Effector memory CD8-positive, alpha-beta T cell (primary cell): ENCODE measurements at regions not wholly inside any gene's neighbourhood (a gene's known extent, or its start where the extent isn't known, plus 50 kb on each side); places are given as distances from the start of the nearest gene placed in this dataset.

ENCODE experiments used
- ATAC-seq: fragments of 150-1000 bp; cut with Tn5 transposase; replicated peaks from 2 replicates; pipeline ENCODE4 v1.10.0; 2021; ENCODE audit warnings: mild to moderate bottlenecking, moderate library complexity
- DNase-seq, 3 experiments: peaks; one replicate each; pipeline ENCODE4 v3.0.0; 2021
- H3K27ac Mint-ChIP-seq, 2 donors: one replicate each; pipeline ENCODE4 v1.8.0; 2022; ENCODE audit warnings: mild to moderate bottlenecking in 2 of 2, mixed read lengths in 2 of 2, moderate library complexity in 2 of 2
- H3K27me3 Mint-ChIP-seq, 2 donors: one replicate each; pipeline ENCODE4 v1.8.0; 2022; ENCODE audit warnings: mixed read lengths in 2 of 2
- H3K36me3 Mint-ChIP-seq: one replicate; pipeline ENCODE4 v1.8.0; 2022; ENCODE audit warnings: mild to moderate bottlenecking, moderate library complexity, mixed read lengths; ENCODE audit not compliant: insufficient read depth
- H3K4me1 Mint-ChIP-seq, 2 donors: one replicate each; pipeline ENCODE4 v1.8.0; 2022; ENCODE audit warnings: low read depth in 2 of 2, mixed read lengths in 2 of 2
- H3K4me3 Mint-ChIP-seq, 2 donors: one replicate each; pipeline ENCODE4 v1.8.0; 2022; ENCODE audit warnings: mild to moderate bottlenecking in 2 of 2, mixed read lengths in 2 of 2, moderate library complexity in 2 of 2
- H3K9me3 Mint-ChIP-seq, 2 donors: one replicate each; pipeline ENCODE4 v1.8.0; 2022; ENCODE audit warnings: mixed read lengths in 2 of 2

- ATAC-seq, result no peak
- Mint-ChIP-seq H3K36me3 (no peaks in the 10 kb centered on the region), H3K27me3 (peaks cover 0 to 5% of the 10 kb centered on the region in 2 donors)
Observed at GRCh38 chr1:88089961-88090360, 594.1 kb upstream of the PKN2 start.

GRCh38 chr1:88098881-88099280 is 585.2 kb upstream of the PKN2 start:
- Mint-ChIP-seq H3K27me3 (no peaks in the 10 kb centered on the region), H3K4me3 (no peak overlapping the region), H3K9me3 (no peaks in the 10 kb centered on the region), H3K27ac (no peak overlapping the region), H3K4me1 (no peaks in the 10 kb centered on the region), H3K36me3 (no peaks in the 10 kb centered on the region)
- no peak for ATAC-seq
- DNase-seq, result no peak

More at GRCh38 chr1:88089961-88090360, 594.1 kb upstream of the PKN2 start:
- no peak overlapping the region for H3K27ac Mint-ChIP-seq
- no peak overlapping the region for H3K4me3 Mint-ChIP-seq
- H3K4me1 Mint-ChIP-seq, result no peaks in the 10 kb centered on the region
- H3K9me3 Mint-ChIP-seq, result peaks cover 4% of the 10 kb centered on the region in 2 donors
- DNase-seq, result no peak

GRCh38 chr1:88101041-88101440 is 583.0 kb upstream of the PKN2 start:
- no peak for DNase-seq
- no peaks in the 10 kb centered on the region for H3K27me3 Mint-ChIP-seq

GRCh38 chr1:88104236-88104635 is 579.8 kb upstream of the PKN2 start:
- H3K4me3 Mint-ChIP-seq, result no peak overlapping the region
- DNase-seq (no peak), ATAC-seq (no peak)
- no peak overlapping the region for H3K27ac Mint-ChIP-seq
- no peaks in the 10 kb centered on the region for H3K9me3 Mint-ChIP-seq
- no peaks in the 10 kb centered on the region for H3K4me1 Mint-ChIP-seq
- no peaks in the 10 kb centered on the region for H3K27me3 Mint-ChIP-seq
- H3K36me3 Mint-ChIP-seq, result no peaks in the 10 kb centered on the region

More at GRCh38 chr1:88101041-88101440, 583.0 kb upstream of the PKN2 start:
- no peak overlapping the region for H3K4me3 Mint-ChIP-seq
- no peaks in the 10 kb centered on the region for H3K9me3 Mint-ChIP-seq
- no peaks in the 10 kb centered on the region for H3K4me1 Mint-ChIP-seq
- no peaks in the 10 kb centered on the region for H3K36me3 Mint-ChIP-seq
- no peak for ATAC-seq
- no peak overlapping the region for H3K27ac Mint-ChIP-seq

GRCh38 chr1:88104886-88105285 is 579.2 kb upstream of the PKN2 start:
- ATAC-seq (no peak), DNase-seq (no peak)
- Mint-ChIP-seq H3K4me3 (no peak overlapping the region), H3K36me3 (no peaks in the 10 kb centered on the region), H3K27ac (no peak overlapping the region), H3K27me3 (no peaks in the 10 kb centered on the region), H3K9me3 (no peaks in the 10 kb centered on the region), H3K4me1 (no peaks in the 10 kb centered on the region)

GRCh38 chr1:88111816-88112215 is 572.3 kb upstream of the PKN2 start:
- Mint-ChIP-seq H3K9me3 (no peaks in the 10 kb centered on the region), H3K27ac (no peak overlapping the region), H3K4me1 (no peaks in the 10 kb centered on the region), H3K36me3 (no peaks in the 10 kb centered on the region), H3K4me3 (no peak overlapping the region), H3K27me3 (no peaks in the 10 kb centered on the region)
- ATAC-seq (no peak), DNase-seq (no peak)

- DNase-seq, result no peak
- Mint-ChIP-seq H3K4me1 (no peaks in the 10 kb centered on the region), H3K27ac (no peak overlapping the region), H3K36me3 (no peaks in the 10 kb centered on the region), H3K4me3 (no peak overlapping the region), H3K27me3 (no peaks in the 10 kb centered on the region), H3K9me3 (peaks cover 0 to 3% of the 10 kb centered on the region in 2 donors)
- no peak for ATAC-seq
Observed at GRCh38 chr1:88117597-88117996, 566.5 kb upstream of the PKN2 start.

- Mint-ChIP-seq H3K27me3 (no peaks in the 10 kb centered on the region), H3K4me1 (no peaks in the 10 kb centered on the region), H3K9me3 (peaks cover 0 to 3% of the 10 kb centered on the region in 2 donors), H3K27ac (no peak overlapping the region), H3K4me3 (no peak overlapping the region), H3K36me3 (no peaks in the 10 kb centered on the region)
- DNase-seq, result no peak
- no peak for ATAC-seq
Observed at GRCh38 chr1:88118176-88118845, 565.8 kb upstream of the PKN2 start.

GRCh38 chr1:88124614-88125013 is 559.5 kb upstream of the PKN2 start:
- Mint-ChIP-seq H3K4me3 (no peak overlapping the region), H3K27me3 (no peaks in the 10 kb centered on the region), H3K4me1 (no peaks in the 10 kb centered on the region), H3K9me3 (peaks cover 0 to 3% of the 10 kb centered on the region in 2 donors), H3K36me3 (no peaks in the 10 kb centered on the region), H3K27ac (no peak overlapping the region)
- DNase-seq, result no peak
- no peak for ATAC-seq

GRCh38 chr1:88126467-88126866 is 557.6 kb upstream of the PKN2 start:
- DNase-seq, result no peak
- H3K27ac Mint-ChIP-seq, result no peak overlapping the region
- peaks cover 0 to 1% of the 10 kb centered on the region in 2 donors for H3K9me3 Mint-ChIP-seq
- ATAC-seq, result no peak
- no peaks in the 10 kb centered on the region for H3K4me1 Mint-ChIP-seq
- H3K36me3 Mint-ChIP-seq, result no peaks in the 10 kb centered on the region
- H3K4me3 Mint-ChIP-seq, result no peak overlapping the region
- H3K27me3 Mint-ChIP-seq, result no peaks in the 10 kb centered on the region

- peaks cover 0 to 2% of the 10 kb centered on the region in 2 donors for H3K9me3 Mint-ChIP-seq
- DNase-seq, result no peak
- H3K4me1 Mint-ChIP-seq, result no peaks in the 10 kb centered on the region
- no peaks in the 10 kb centered on the region for H3K27me3 Mint-ChIP-seq
- H3K4me3 Mint-ChIP-seq, result no peak overlapping the region
- H3K36me3 Mint-ChIP-seq, result no peaks in the 10 kb centered on the region
- H3K27ac Mint-ChIP-seq, result no peak overlapping the region
- ATAC-seq, result no peak
Observed at GRCh38 chr1:88133991-88134390, 550.1 kb upstream of the PKN2 start.

- H3K4me1 Mint-ChIP-seq, result no peaks in the 10 kb centered on the region
- DNase-seq (no peak), ATAC-seq (no peak)
- H3K36me3 Mint-ChIP-seq, result no peaks in the 10 kb centered on the region
- no peak overlapping the region for H3K4me3 Mint-ChIP-seq
- H3K9me3 Mint-ChIP-seq, result peaks cover 0 to 2% of the 10 kb centered on the region in 2 donors
- no peak overlapping the region for H3K27ac Mint-ChIP-seq
- H3K27me3 Mint-ChIP-seq, result no peaks in the 10 kb centered on the region
Observed at GRCh38 chr1:88134983-88135921, 548.8 kb upstream of the PKN2 start.

GRCh38 chr1:88139633-88140032 is 544.4 kb upstream of the PKN2 start:
- no peaks in the 10 kb centered on the region for H3K4me1 Mint-ChIP-seq
- H3K27me3 Mint-ChIP-seq, result no peaks in the 10 kb centered on the region
- ATAC-seq, result no peak
- H3K27ac Mint-ChIP-seq, result no peak overlapping the region
- no peaks in the 10 kb centered on the region for H3K9me3 Mint-ChIP-seq
- no peak overlapping the region for H3K4me3 Mint-ChIP-seq
- H3K36me3 Mint-ChIP-seq, result no peaks in the 10 kb centered on the region
- no peak for DNase-seq

- Mint-ChIP-seq H3K4me3 (no peak overlapping the region), H3K36me3 (no peaks in the 10 kb centered on the region), H3K4me1 (no peaks in the 10 kb centered on the region), H3K9me3 (no peaks in the 10 kb centered on the region), H3K27ac (no peak overlapping the region), H3K27me3 (peaks cover 0 to 6% of the 10 kb centered on the region in 2 donors)
- ATAC-seq, result no peak
- no peak for DNase-seq
Observed at GRCh38 chr1:88140325-88140724, 543.7 kb upstream of the PKN2 start.
